HepG2 (cell line): ENCODE measurements at regions not wholly inside any gene's neighbourhood (a gene's known extent, or its start where the extent isn't known, plus 50 kb on each side); places are given as distances from the start of the nearest gene placed in this dataset.
"Not testable (repeated sequence)": the region's sequence is repeated elsewhere in the genome, so short reads cannot be mapped to it uniquely, and the experiment has no call there.

Experiments used
- ATAC-seq: fragments of 200-7000 bp; cut with Tn5 transposase; 3 replicates; pipeline ENCODE4 v1.9.1; 2020; ENCODE audit warnings: mild to moderate bottlenecking, moderate library complexity
- BruUV-seq: library from RNA; stranded (reverse); fragments of 400-500 nt; replicated peaks from 2 replicates; lab custom pipeline; 2021; lab: Mats Ljungman, UMichigan
- CTCF ChIA-PET: fragments of 300-600 bp; formaldehyde crosslinking; extraction: SDS; loops from one replicate; lab custom pipeline; 2021; ENCODE audit warnings: low total read pairs, inconsistent platforms, low intra/inter-chr PET ratio; lab: Yijun Ruan, JAX
- POLR2A ChIA-PET: fragments of 350-600 bp; sonication (Branson Sonifier 250); formaldehyde crosslinking; loops from one replicate; lab custom pipeline; 2020; ENCODE audit warnings: antibody characterized with exemption, inconsistent platforms; lab: Yijun Ruan, JAX
- DNase-seq: peaks from one replicate; pipeline ENCODE4 v3.0.0-alpha.2; 2015; ENCODE audit warnings: low spot score
- FAIRE-seq: peaks from 3 replicates; lab custom pipeline; 2011; peaks lifted over from hg19 to GRCh38; lab: Jason Lieb, UNC
- H2AFZ ChIP-seq: one replicate; pipeline ENCODE4 v1.6.1; 2011; ENCODE audit warnings: low read length, inconsistent platforms
- H3K27ac ChIP-seq: fragments of 300-600 bp; 3 replicates; pipeline ENCODE4 v1.8.0; 2011; ENCODE audit warnings: mixed run types, mild to moderate bottlenecking, mixed read lengths, low read length, inconsistent platforms; ENCODE audit not compliant: insufficient read depth; ENCODE audit errors: extremely low read length
- H3K27me3 ChIP-seq, 2 experiments: fragments of 200-600 bp in 1 of 2; 2 replicates in 1 of 2; 3 replicates in 1 of 2; pipeline versions ENCODE4 v1.6.0 to v1.8.0; 2011; ENCODE audit warnings: low read length in 2 of 2, mild to moderate bottlenecking in 2 of 2, moderate library complexity in 2 of 2, inconsistent platforms in 1 of 2; ENCODE audit not compliant: insufficient read depth in 2 of 2, control insufficient read depth in 1 of 2
- H3K36me3 ChIP-seq, 2 experiments: fragments of 200-600 bp in 1 of 2; replicated peaks in 1 of 2; 2 replicates in 1 of 2; 3 replicates in 1 of 2; pipeline versions ENCODE4 v1.5.1 to v1.8.0; 2011; ENCODE audit warnings: low read length in 2 of 2, inconsistent platforms in 1 of 2; ENCODE audit not compliant: insufficient read depth in 2 of 2, control insufficient read depth in 1 of 2
- H3K4me1 ChIP-seq: 2 replicates; pipeline ENCODE4 v1.5.1; 2012; ENCODE audit warnings: low read length, inconsistent platforms; ENCODE audit not compliant: insufficient read depth
- H3K4me2 ChIP-seq: 2 replicates; pipeline ENCODE4 v1.6.0; 2011; ENCODE audit warnings: low read depth, low read length, inconsistent platforms
- H3K4me3 ChIP-seq, 3 experiments: fragments of 200-600 bp in 1 of 3; sonication (generic), shearing (Covaris generic) in 1 of 3; replicated peaks in 1 of 3; 2 replicates each; pipeline ENCODE4 v1.5.1; 2011 to 2016; ENCODE audit warnings: low read length in 3 of 3, inconsistent platforms in 2 of 3, low read depth in 2 of 3, mild to moderate bottlenecking in 2 of 3, control low read depth in 1 of 3, mixed read lengths in 1 of 3; ENCODE audit not compliant: insufficient read depth in 1 of 3
- H3K79me2 ChIP-seq: one replicate; pipeline ENCODE4 v1.6.1; 2011; ENCODE audit warnings: low read length, inconsistent platforms; ENCODE audit not compliant: insufficient read depth
- H3K9ac ChIP-seq: 2 replicates; pipeline ENCODE4 v1.6.0; 2011; ENCODE audit warnings: mild to moderate bottlenecking, low read depth, low read length, inconsistent platforms; ENCODE audit not compliant: insufficient read depth
- H3K9me3 ChIP-seq: 2 replicates; pipeline ENCODE4 v1.5.1; 2012; ENCODE audit warnings: mild to moderate bottlenecking, low read length
- H4K20me1 ChIP-seq: 2 replicates; pipeline ENCODE4 v1.6.0; 2011; ENCODE audit warnings: inconsistent platforms, mild to moderate bottlenecking, low read length, moderate library complexity; ENCODE audit not compliant: insufficient read depth
- WGBS: methylation state at CpG from one replicate; pipeline ENCODE4 v1.1.6; 2017; ENCODE audit warnings: low lambda C conversion rate; 5-methylcytosine and 5-hydroxymethylcytosine counted together
- in situ Hi-C: cut with HindIII; loops from 2 replicates; pipeline ENCODE4 v1.10.0; 2017; ENCODE audit warnings: low pct_unique_long_range_greater_than_20kb; ENCODE audit not compliant: extremely low pct_ligation_motif_present
- intact Hi-C: fragments of 100-400 bp; cut with micrococcal nuclease; formaldehyde crosslinking; loops from one replicate; pipeline ENCODE4 v1.10.0; 2022; ENCODE audit not compliant: unreplicated experiment

DNA sequence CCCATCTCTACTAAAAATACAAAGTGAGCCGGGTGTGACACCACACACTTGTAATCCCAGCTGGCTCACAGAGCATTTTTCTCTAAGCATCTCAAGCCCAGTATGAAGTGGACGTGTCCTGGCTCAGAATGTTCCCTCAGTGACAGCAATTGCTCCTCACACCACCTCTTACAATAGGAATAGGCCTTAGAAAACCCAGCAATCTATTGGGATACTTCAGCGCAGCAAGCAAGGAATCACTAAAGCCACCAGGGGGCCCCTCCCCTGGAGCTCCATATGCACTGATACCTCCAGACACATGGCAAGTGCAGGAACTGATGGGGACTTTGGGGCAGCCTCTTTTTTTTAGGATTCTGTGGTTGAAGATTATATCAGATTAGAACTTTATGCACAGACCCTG is 82.5 kb upstream of the GOLGA6L6 start:
- H3K27ac ChIP-seq, FAIRE-seq, H3K4me3 ChIP-seq, H3K4me2 ChIP-seq, H3K27me3 ChIP-seq, H3K36me3 ChIP-seq, H3K9ac ChIP-seq, POLR2A ChIA-PET, in situ Hi-C loops, BruUV-seq, H3K79me2 ChIP-seq, intact Hi-C loops, H4K20me1 ChIP-seq, CTCF ChIA-PET, H2AFZ ChIP-seq, H3K4me1 ChIP-seq, DNase-seq, H3K9me3 ChIP-seq: not testable (repeated sequence)
- ATAC-seq: peak; percentile 86
- 0% methylated on average over 1 of the region's 3 CpGs for WGBS

DNA sequence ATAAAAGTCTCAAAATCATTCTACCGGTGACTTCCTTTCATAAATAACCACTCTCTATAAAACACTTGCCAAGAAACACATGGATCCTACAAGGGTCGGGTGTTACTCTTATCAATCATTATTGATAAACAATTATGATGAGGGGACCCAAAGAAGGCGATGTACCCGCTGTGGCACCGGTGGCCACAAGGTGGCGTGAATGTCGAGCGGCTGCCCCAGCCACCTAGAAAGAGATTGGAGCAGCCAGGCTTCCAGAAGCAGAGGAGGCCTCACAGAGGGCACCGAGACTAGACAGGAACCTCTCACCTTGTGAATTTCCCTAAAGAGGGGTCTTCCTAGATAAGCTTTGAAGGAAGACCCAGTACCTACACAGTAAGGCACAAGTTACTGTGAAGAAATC is 80.5 kb upstream of the GOLGA6L6 start:
- DNase-seq, BruUV-seq, POLR2A ChIA-PET, H3K27me3 ChIP-seq, H3K9me3 ChIP-seq, H2AFZ ChIP-seq, H3K36me3 ChIP-seq, FAIRE-seq, H4K20me1 ChIP-seq, H3K4me2 ChIP-seq, intact Hi-C loops, H3K9ac ChIP-seq, in situ Hi-C loops, CTCF ChIA-PET, H3K27ac ChIP-seq, H3K79me2 ChIP-seq, H3K4me3 ChIP-seq, H3K4me1 ChIP-seq: not testable (repeated sequence)
- peak; percentile 81 for ATAC-seq
- no CpG with 5 or more reads among the region's 9 CpGs for WGBS

DNA sequence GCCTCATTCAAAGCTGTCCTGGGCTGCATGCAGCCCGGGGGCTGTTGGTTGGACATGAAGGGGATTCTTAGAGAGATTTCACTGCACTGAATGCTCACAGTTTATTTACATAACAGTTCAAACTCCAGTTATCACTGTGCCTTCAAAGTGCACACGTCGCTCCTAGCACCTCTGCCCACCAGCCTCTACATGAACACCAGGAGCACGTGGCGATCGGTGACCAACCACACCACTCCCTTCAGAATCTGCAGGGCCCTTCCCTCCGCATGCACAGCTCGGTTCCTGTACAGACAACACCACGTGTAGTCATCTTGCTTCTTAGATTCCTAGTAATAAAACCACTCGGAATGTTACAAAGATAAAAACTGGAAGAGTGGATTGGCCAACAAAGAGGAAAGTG is 72.9 kb upstream of the GOLGA6L6 start:
- in situ Hi-C loops, H3K4me1 ChIP-seq, H3K9me3 ChIP-seq, H2AFZ ChIP-seq, H3K27me3 ChIP-seq, H3K27ac ChIP-seq, POLR2A ChIA-PET, intact Hi-C loops, BruUV-seq, H4K20me1 ChIP-seq, CTCF ChIA-PET, H3K36me3 ChIP-seq, H3K4me3 ChIP-seq, H3K9ac ChIP-seq, H3K4me2 ChIP-seq, DNase-seq, H3K79me2 ChIP-seq: not testable (repeated sequence)
- 21% methylated on average over 9 of the region's 10 CpGs for WGBS
- FAIRE-seq: peak; percentile 4
- peak; percentile 68 for ATAC-seq

DNA sequence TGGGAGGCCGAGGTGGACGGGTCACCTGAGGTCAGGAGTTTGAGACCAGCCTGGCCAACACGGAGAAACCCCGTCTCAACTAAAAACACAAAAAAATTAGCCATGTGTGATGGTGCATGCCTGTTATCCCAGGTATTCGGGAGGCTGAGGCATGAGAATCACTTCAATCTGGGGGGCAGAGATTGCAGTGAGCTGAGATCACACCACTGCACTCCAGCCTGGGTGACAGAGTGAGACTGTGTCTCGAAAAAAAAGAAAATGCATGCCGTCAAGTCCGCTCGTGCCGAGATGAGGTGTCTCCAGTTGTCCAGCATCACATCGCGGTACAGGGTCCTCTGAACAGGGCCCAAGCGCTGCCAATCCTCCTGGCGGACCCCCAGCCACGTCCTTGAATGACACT is 71.2 kb upstream of the GOLGA6L6 start:
- intact Hi-C loops, H2AFZ ChIP-seq, DNase-seq, H3K36me3 ChIP-seq, H3K4me1 ChIP-seq, H3K9me3 ChIP-seq, CTCF ChIA-PET, H4K20me1 ChIP-seq, H3K4me2 ChIP-seq, POLR2A ChIA-PET, in situ Hi-C loops, FAIRE-seq, BruUV-seq, ATAC-seq, H3K27ac ChIP-seq, H3K4me3 ChIP-seq, H3K79me2 ChIP-seq, H3K27me3 ChIP-seq, H3K9ac ChIP-seq: not testable (repeated sequence)
- 14% methylated on average over 3 of the region's 15 CpGs for WGBS
